CD8-positive, alpha-beta memory T cell (primary cell): ENCODE measurements at regions not wholly inside any gene's neighbourhood (a gene's known extent, or its start where the extent isn't known, plus 50 kb on each side); places are given as distances from the start of the nearest gene placed in this dataset.
"Not testable (repeated sequence)": the region's sequence is repeated elsewhere in the genome, so short reads cannot be mapped to it uniquely, and the experiment has no call there.

Source experiments
- CTCF ChIA-PET: fragments of 350-600 bp; sonication (Branson Sonifier 250); formaldehyde crosslinking; loops from one replicate; lab custom pipeline; 2021; ENCODE audit warnings: antibody characterized with exemption; lab: Charles Lee
- POLR2A ChIA-PET: fragments of 350-600 bp; sonication (Branson Sonifier 250); formaldehyde crosslinking; loops from one replicate; lab custom pipeline; 2021; ENCODE audit warnings: antibody characterized with exemption; lab: Charles Lee
- DNase-seq, 5 donors: peaks; one replicate each; pipeline versions ENCODE4 v3.0.0 to v3.0.0-alpha.2; 2020 to 2022; ENCODE audit warnings: mixed read lengths in 1 of 5
- H3K27ac ChIP-seq: one replicate; pipeline ENCODE4 v1.7.0; 2013; ENCODE audit warnings: low read depth, mild to moderate bottlenecking, low read length, moderate library complexity
- H3K27me3 ChIP-seq: 2 replicates; pipeline ENCODE4 v1.7.0; 2013; ENCODE audit warnings: low read length, mild to moderate bottlenecking; ENCODE audit not compliant: insufficient read depth, poor library complexity, severe bottlenecking
- H3K36me3 ChIP-seq: 2 replicates; pipeline ENCODE4 v1.7.0; 2013; ENCODE audit warnings: mild to moderate bottlenecking, low read length, moderate library complexity; ENCODE audit not compliant: insufficient read depth
- H3K4me1 ChIP-seq: 2 replicates; pipeline ENCODE4 v1.7.0; 2013; ENCODE audit warnings: mild to moderate bottlenecking, low read length, moderate library complexity; ENCODE audit not compliant: insufficient read depth
- H3K4me3 ChIP-seq: 2 replicates; pipeline ENCODE4 v1.7.0; 2013; ENCODE audit warnings: mild to moderate bottlenecking, low read length
- H3K9me3 ChIP-seq: 2 replicates; pipeline ENCODE4 v1.7.0; 2013; ENCODE audit warnings: mild to moderate bottlenecking, low read length
- H3K27ac Mint-ChIP-seq, 8 donors: one replicate each; pipeline ENCODE4 v1.8.0; 2020 to 2021; ENCODE audit warnings: mixed read lengths in 8 of 8, mild to moderate bottlenecking in 6 of 8, inconsistent platforms in 3 of 8, moderate library complexity in 3 of 8
- H3K27me3 Mint-ChIP-seq, 2 donors: one replicate each; pipeline ENCODE4 v1.8.0; 2020 to 2021; ENCODE audit warnings: mixed read lengths in 2 of 2, mild to moderate bottlenecking in 1 of 2, moderate library complexity in 1 of 2
- H3K36me3 Mint-ChIP-seq, 3 donors: one replicate each; pipeline ENCODE4 v1.8.0; 2020 to 2021; ENCODE audit warnings: mixed read lengths in 3 of 3, inconsistent platforms in 1 of 3, mild to moderate bottlenecking in 1 of 3
- H3K4me1 Mint-ChIP-seq, 3 donors: one replicate each; pipeline ENCODE4 v1.8.0; 2020 to 2021; ENCODE audit warnings: mixed read lengths in 3 of 3, inconsistent platforms in 1 of 3, mild to moderate bottlenecking in 1 of 3
- H3K4me3 Mint-ChIP-seq, 7 donors: one replicate each; pipeline ENCODE4 v1.8.0; 2020 to 2021; ENCODE audit warnings: mixed read lengths in 7 of 7, mild to moderate bottlenecking in 6 of 7, moderate library complexity in 4 of 7, inconsistent platforms in 2 of 7
- H3K9me3 Mint-ChIP-seq, 5 donors: one replicate each; pipeline ENCODE4 v1.8.0; 2020 to 2022; ENCODE audit warnings: mixed read lengths in 5 of 5, mild to moderate bottlenecking in 3 of 5, moderate library complexity in 2 of 5, inconsistent platforms in 1 of 5

GRCh38 chr4:102397056-102397455, 51.8 kb upstream of the SLC39A8 start:
- H3K9me3 Mint-ChIP-seq, H3K27ac Mint-ChIP-seq, DNase-seq, H3K4me3 Mint-ChIP-seq, CTCF ChIA-PET, H3K4me1 Mint-ChIP-seq, H3K4me1 ChIP-seq, H3K4me3 ChIP-seq, H3K27me3 Mint-ChIP-seq, H3K36me3 ChIP-seq, H3K36me3 Mint-ChIP-seq, H3K9me3 ChIP-seq, POLR2A ChIA-PET, H3K27ac ChIP-seq, H3K27me3 ChIP-seq: not testable (repeated sequence)

- Histone ChIP-seq H3K4me1 (no peaks in the 10 kb centered on the region), H3K27ac (no peak overlapping the region), H3K9me3 (no peaks in the 10 kb centered on the region), H3K27me3 (no peaks in the 10 kb centered on the region), H3K4me3 (no peak overlapping the region), H3K36me3 (no peaks in the 10 kb centered on the region)
- H3K27me3 Mint-ChIP-seq = peaks cover 2 to 10% of the 10 kb centered on the region in 2 donors
- no peaks in the 10 kb centered on the region for H3K9me3 Mint-ChIP-seq
- peaks cover 0 to 1% (median 0%) of the 10 kb centered on the region in 3 donors for H3K36me3 Mint-ChIP-seq
- H3K4me1 Mint-ChIP-seq = no peaks in the 10 kb centered on the region
- H3K27ac Mint-ChIP-seq = no peak overlapping the region
- ChIA-PET POLR2A (no interaction called here), CTCF (no interaction called here)
- no peak overlapping the region for H3K4me3 Mint-ChIP-seq
- DNase-seq = no peak
Observed at GRCh38 chr4:102399021-102399420, 53.7 kb upstream of the SLC39A8 start.

GRCh38 chr4:102400898-102401297, 55.6 kb upstream of the SLC39A8 start:
- Histone ChIP-seq H3K36me3 (no peaks in the 10 kb centered on the region), H3K4me1 (no peaks in the 10 kb centered on the region), H3K4me3 (no peak overlapping the region), H3K27ac (no peak overlapping the region), H3K27me3 (no peaks in the 10 kb centered on the region), H3K9me3 (no peaks in the 10 kb centered on the region)
- Mint-ChIP-seq H3K27me3 (peaks cover 0 to 3% of the 10 kb centered on the region in 2 donors), H3K4me1 (no peaks in the 10 kb centered on the region), H3K9me3 (no peaks in the 10 kb centered on the region), H3K27ac (no peak overlapping the region), H3K4me3 (no peak overlapping the region), H3K36me3 (peaks cover 0 to 1% (median 0%) of the 10 kb centered on the region in 3 donors)
- no peak for DNase-seq
- ChIA-PET CTCF (interaction anchor here (1.4 kb wide), 1 partner anchor 30 kb away, joined by 3 read pairs; no protein-coding TSS in a partner anchor), POLR2A (no interaction called here)

GRCh38 chr4:102402223-102402622, 56.9 kb upstream of the SLC39A8 start:
- ChIA-PET POLR2A (no interaction called here), CTCF (no interaction called here)
- Histone ChIP-seq H3K9me3 (no peaks in the 10 kb centered on the region), H3K36me3 (no peaks in the 10 kb centered on the region), H3K4me3 (no peak overlapping the region), H3K27me3 (no peaks in the 10 kb centered on the region), H3K27ac (no peak overlapping the region), H3K4me1 (no peaks in the 10 kb centered on the region)
- DNase-seq = no peak
- H3K36me3 Mint-ChIP-seq = peaks cover 0 to 1% (median 0%) of the 10 kb centered on the region in 3 donors
- H3K27me3 Mint-ChIP-seq = peaks cover 0 to 3% of the 10 kb centered on the region in 2 donors
- H3K4me3 Mint-ChIP-seq = no peak overlapping the region
- H3K27ac Mint-ChIP-seq = no peak overlapping the region
- H3K9me3 Mint-ChIP-seq = no peaks in the 10 kb centered on the region
- H3K4me1 Mint-ChIP-seq = no peaks in the 10 kb centered on the region

GRCh38 chr4:102403116-102403515, 57.8 kb upstream of the SLC39A8 start:
- no peak overlapping the region for H3K4me3 ChIP-seq
- CTCF ChIA-PET = no interaction called here
- H3K9me3 Mint-ChIP-seq = no peaks in the 10 kb centered on the region
- POLR2A ChIA-PET = no interaction called here
- H3K4me1 ChIP-seq = no peaks in the 10 kb centered on the region
- H3K9me3 ChIP-seq = no peaks in the 10 kb centered on the region
- peaks cover 0 to 3% of the 10 kb centered on the region in 2 donors for H3K27me3 Mint-ChIP-seq
- no peak for DNase-seq
- H3K4me1 Mint-ChIP-seq = no peaks in the 10 kb centered on the region
- H3K36me3 Mint-ChIP-seq = peaks cover 0 to 1% (median 0%) of the 10 kb centered on the region in 3 donors
- H3K27ac Mint-ChIP-seq = no peak overlapping the region
- H3K27me3 ChIP-seq = no peaks in the 10 kb centered on the region
- no peak overlapping the region for H3K27ac ChIP-seq
- H3K36me3 ChIP-seq = no peaks in the 10 kb centered on the region
- H3K4me3 Mint-ChIP-seq = no peak overlapping the region

- H3K4me3 ChIP-seq = no peak overlapping the region
- no peak overlapping the region for H3K27ac ChIP-seq
- no peaks in the 10 kb centered on the region for H3K4me1 ChIP-seq
- Mint-ChIP-seq H3K27me3 (peaks cover 0 to 3% of the 10 kb centered on the region in 2 donors), H3K27ac (peak overlapping the region in 1 of 8 donors; percentile 3), H3K36me3 (no peaks in the 10 kb centered on the region), H3K4me3 (no peak overlapping the region), H3K4me1 (no peaks in the 10 kb centered on the region), H3K9me3 (no peaks in the 10 kb centered on the region)
- no peaks in the 10 kb centered on the region for H3K9me3 ChIP-seq
- ChIA-PET CTCF (no interaction called here), POLR2A (interaction anchor here (0.6 kb wide), 1 partner anchor 26 kb away, joined by 4 read pairs; no protein-coding TSS in a partner anchor)
- H3K27me3 ChIP-seq = no peaks in the 10 kb centered on the region
- no peak for DNase-seq
- no peaks in the 10 kb centered on the region for H3K36me3 ChIP-seq
Observed at GRCh38 chr4:102404431-102404969, 59.2 kb upstream of the SLC39A8 start.

GRCh38 chr4:102405821-102406401, 60.6 kb upstream of the SLC39A8 start:
- peaks cover 0 to 3% of the 10 kb centered on the region in 2 donors for H3K27me3 Mint-ChIP-seq
- H3K36me3 ChIP-seq = no peaks in the 10 kb centered on the region
- no peaks in the 10 kb centered on the region for H3K9me3 ChIP-seq
- H3K27ac ChIP-seq = no peak overlapping the region
- no peak overlapping the region for H3K27ac Mint-ChIP-seq
- no peaks in the 10 kb centered on the region for H3K4me1 Mint-ChIP-seq
- no peak for DNase-seq
- H3K9me3 Mint-ChIP-seq = no peaks in the 10 kb centered on the region
- no peak overlapping the region for H3K4me3 ChIP-seq
- ChIA-PET CTCF (interaction anchor here (1.4 kb wide), 1 partner anchor 17 kb away, joined by 3 read pairs; no protein-coding TSS in a partner anchor), POLR2A (interaction anchor here (0.5 kb wide), 1 partner anchor 16 kb away, joined by 3 read pairs; no protein-coding TSS in a partner anchor)
- no peaks in the 10 kb centered on the region for H3K4me1 ChIP-seq
- no peaks in the 10 kb centered on the region for H3K27me3 ChIP-seq
- H3K36me3 Mint-ChIP-seq = no peaks in the 10 kb centered on the region
- no peak overlapping the region for H3K4me3 Mint-ChIP-seq

GRCh38 chr4:102410884-102411283, 65.6 kb upstream of the SLC39A8 start:
- H3K4me1 ChIP-seq, H3K27ac ChIP-seq, H3K27me3 Mint-ChIP-seq, H3K27me3 ChIP-seq, DNase-seq, H3K36me3 Mint-ChIP-seq, POLR2A ChIA-PET, H3K4me3 Mint-ChIP-seq, H3K4me3 ChIP-seq, H3K36me3 ChIP-seq, H3K4me1 Mint-ChIP-seq, H3K9me3 Mint-ChIP-seq, H3K9me3 ChIP-seq: not testable (repeated sequence)
- peak overlapping the region in 1 of 8 donors; percentile 40 for H3K27ac Mint-ChIP-seq
- CTCF ChIA-PET = interaction anchor here (1.1 kb wide), 1 partner anchor 25 kb away, joined by 3 read pairs; no protein-coding TSS in a partner anchor
